HG03457 (cell line): ENCODE measurements at regions not wholly inside any gene's neighbourhood (a gene's known extent, or its start where the extent isn't known, plus 50 kb on each side); places are given as distances from the start of the nearest gene placed in this dataset.

Experiments used
- ATAC-seq: cut with Tn5 transposase; IDR thresholded peaks from one replicate; pipeline ENCODE4 v1.9.1; 2021; ENCODE audit warnings: moderate number of reproducible peaks; ENCODE audit not compliant: unreplicated experiment

DNA sequence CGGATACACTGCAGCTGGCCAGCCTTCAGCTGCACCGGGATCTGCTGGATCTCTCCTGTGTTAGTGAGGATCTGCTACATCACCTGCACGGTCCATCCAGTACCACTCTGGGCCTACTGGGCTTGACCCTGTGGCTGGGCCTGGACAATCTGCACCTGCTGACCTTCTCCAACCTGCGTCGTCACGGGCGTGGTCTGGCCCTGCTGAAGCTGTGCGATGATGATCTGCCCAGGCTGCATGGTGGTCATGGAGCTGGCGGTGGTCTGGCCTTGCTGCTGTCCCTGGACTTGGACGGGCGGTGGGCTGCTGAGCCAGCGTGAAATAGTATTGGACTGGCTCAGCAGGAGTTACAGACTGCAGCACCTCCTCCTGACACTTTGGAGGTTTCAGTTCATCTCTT lies 137.1 kb upstream of the GAS1 start:
- ATAC-seq, result no peak

DNA sequence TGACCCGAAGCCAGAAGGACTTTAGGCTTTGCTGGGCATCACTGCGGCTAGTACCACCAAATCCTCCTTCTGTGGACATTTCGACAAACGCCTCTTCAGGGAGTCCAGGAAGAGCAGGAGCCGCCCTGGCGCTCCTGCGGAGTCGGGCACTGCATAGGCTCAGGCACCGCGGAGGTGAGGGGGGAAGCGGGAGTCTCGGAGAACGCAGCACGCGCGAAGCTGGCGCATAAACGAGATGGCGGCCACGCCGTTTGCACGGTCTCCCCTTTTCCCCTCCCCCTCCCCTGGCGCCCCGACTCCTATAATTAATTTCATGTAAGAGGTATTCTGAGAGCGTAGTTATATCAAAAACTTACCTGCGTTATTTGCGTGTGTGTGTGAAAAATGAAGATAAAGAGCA lies 137.8 kb upstream of the GAS1 start:
- ATAC-seq, result no peak

DNA sequence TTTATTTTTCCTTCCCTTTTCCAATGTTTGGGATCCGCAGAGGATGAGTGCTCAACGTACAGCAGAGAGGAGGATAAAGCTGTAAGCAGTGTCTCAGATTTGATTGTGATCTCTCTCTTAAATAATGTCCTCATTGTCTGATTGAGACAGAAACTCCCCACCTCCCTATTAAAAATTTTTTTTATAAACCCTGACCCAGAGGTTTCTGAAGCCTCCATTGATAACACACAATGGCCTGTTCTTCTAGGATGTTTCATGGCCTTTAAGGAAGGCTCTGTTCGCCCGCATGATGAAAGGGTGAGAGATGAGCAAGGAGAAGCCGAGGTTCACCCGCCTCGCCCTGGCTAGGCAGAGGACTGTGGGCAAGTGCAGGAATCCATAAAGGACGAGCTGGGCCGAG lies 138.2 kb upstream of the GAS1 start:
- no peak for ATAC-seq

DNA sequence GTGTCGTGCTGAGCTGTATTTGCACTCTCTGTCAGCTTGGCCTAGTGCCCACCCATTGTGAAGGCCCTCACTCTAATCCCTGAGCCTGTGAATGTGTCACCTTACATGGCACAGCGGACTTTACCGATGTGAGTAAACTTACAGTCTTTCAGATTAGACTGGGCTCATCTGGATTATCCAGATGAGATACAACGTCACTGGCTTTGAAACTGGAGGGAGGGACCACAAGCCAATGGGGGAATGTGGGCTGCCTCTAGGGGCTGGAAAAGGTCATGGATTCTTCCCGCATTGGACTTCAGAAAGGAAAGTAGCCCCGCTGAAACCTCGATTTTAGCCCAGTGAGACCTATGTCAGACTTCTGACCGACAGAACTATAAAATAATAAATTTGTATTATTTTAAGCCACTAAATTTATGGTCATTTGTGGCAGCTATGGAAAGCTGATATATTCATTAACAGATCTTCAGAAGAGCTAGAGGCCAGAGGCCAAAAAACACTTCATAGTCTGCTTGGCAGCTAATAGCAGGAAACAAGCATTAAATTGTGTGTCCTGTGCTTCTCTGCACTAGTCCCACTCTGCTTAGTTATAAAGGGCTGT lies 139.0 kb upstream of the GAS1 start:
- no peak for ATAC-seq

DNA sequence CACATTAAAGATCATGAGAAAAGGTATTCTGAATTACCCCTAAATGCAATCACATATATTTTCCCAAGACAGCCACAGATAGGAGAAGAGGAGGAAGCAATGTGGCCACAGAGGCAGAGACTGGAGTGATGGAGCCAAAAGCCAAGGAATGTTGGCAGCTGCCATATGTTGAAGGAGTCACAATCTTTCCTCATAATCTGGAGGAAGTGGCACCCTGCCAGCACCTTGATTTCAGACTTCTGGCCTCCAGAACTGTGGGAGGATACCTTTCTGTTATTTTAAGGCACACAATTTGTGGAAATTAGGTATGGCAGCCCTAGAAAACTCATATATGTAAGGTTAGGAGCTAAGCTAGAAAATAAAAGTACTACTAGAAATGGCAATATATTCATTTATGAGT lies 139.9 kb upstream of the GAS1 start:
- ATAC-seq, result no peak

DNA sequence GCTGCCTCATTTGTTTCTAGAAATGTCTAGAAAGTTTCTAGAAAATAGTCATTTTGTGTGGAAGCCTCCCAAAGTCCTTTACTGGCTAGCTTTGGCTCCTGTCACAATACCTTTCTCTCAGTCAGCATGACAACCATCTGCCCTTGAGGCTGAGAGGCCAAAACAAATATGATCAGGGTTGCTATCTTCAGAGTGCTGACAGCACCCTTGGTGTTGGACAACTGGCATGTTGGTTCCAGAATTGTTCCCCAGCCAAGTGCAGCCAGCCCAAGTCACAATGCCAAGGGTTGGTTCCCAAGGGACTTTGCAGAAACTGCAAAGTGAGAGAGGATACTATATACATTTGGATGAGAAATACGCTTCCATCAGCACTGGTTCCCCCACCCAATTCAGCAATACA lies 140.9 kb upstream of the GAS1 start:
- ATAC-seq, result no peak

DNA sequence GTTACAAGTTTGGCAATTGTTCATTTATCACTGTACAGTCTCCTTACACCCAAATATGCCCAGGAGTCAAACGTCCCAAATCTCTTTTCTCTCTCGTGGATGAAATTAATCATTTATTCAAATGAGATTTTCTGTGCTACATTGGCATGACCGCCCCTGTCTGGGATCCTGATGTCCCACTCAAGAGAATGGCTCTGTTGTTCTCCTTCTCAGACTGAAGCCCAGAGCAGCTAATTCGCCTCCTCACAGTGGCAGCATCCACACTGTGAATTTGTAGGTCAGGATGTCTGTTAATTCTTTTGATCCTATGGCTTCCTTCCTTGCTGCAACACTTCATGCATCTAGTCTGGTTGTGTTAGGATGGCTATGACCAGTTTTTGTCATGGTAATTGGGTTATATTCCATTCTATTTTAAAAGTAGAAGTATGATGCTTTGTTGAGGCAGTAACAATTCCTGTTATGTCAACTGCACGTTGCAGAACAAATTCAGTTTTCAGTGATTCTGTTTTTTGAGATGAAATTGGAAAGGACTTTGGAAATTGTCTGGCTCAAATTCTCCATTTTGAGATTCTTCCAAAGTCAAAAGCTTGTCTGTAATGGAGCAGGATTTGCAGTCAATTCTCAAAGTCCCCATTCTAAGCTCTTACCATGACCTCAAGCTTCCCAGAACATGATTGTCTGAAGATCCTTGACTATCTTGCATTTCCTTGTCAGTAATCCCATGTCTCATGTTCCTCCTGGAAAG lies 141.5 kb upstream of the GAS1 start:
- no peak for ATAC-seq

DNA sequence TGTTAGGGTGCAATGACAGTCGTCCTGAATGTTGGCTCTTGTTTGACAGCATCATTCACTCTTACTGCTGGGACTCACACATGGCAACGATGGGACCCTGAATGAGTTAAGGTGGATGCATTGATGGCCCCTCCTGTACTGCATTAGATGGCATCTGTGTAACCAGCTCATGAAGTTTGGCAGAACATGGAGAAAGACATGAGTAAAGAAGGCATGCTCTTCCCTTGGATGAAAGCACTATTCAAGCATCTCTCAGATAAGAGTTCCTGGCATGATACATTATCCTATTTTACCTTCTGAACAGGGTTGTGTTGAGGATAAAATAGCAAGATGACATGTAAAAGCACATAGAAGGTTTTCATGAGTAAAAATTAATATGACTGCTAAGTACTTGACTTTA lies 142.2 kb upstream of the GAS1 start:
- no peak for ATAC-seq

DNA sequence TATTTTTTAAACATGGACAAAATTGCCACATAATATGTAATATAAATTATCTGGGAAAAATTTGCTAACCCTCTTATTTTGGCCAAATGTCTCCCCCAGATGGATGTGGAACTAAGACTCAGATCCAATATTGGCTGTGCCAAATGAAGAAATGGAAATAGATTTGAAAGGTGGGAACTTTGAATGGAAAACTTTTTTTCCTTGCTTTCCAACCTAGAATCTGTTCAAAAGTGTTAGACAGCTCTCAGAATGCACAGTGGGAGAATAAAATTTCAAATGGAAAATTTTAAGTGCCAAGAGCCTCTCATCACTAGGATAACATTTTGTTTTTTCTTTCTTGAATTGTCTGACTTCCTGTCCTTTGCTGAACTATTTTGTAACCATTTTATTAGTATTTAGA lies 142.6 kb upstream of the GAS1 start:
- no peak for ATAC-seq

DNA sequence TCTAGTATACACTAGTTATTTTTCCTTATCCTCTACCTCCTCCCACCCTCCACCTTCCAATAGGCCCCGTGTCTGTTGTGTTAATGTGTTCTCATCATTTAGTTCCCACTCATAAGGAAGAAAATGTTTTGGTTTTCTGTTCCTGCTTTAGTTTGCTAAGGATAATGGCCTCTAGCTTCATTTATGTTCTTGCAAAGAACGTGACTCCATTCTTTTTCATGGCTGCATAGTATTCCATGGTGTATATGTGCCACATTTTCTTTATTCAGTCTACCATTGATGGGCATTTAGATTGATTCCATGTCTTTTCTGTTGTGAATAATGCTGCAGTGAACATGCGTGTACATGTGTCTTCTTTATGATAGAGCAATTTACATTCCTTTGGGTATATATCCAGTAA lies 146.5 kb upstream of the GAS1 start:
- no peak for ATAC-seq

DNA sequence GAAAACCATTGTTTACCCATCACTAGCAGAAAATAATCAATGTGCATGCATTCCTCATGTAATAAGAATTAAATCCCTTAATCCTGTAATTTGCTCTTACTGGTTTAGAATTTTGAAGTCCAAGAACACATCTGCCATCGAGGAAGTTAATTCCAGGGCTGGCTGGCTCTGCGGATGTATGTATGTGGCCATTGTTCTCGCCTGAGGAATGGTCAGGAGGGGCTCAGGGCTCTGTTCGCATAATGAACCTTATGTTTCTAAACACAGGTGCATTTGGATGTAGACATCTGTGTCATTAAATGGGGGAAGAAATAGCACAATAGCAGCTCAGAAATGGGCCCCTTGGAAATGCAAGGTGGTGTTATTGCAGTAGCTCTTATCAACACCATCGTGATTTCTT lies 148.6 kb upstream of the GAS1 start:
- ATAC-seq, result no peak

DNA sequence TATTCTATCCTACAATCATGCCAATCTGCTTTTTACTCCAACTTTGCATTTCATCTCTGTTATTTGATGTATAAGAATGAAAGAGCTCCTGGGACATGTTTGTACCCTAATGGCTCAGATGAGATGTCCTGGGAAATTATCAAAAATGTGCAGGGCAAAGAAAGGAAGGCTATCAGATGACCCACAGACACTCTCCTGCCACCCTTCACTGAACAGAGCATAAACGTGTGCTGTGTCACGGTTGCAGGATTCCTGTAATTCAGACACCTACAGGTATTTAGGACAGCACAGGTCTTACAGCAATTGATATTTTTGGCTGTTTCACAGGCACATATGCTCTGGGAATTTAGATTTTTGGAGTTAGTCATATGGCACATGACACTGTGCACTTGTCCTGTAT lies 149.2 kb upstream of the GAS1 start:
- no peak for ATAC-seq

DNA sequence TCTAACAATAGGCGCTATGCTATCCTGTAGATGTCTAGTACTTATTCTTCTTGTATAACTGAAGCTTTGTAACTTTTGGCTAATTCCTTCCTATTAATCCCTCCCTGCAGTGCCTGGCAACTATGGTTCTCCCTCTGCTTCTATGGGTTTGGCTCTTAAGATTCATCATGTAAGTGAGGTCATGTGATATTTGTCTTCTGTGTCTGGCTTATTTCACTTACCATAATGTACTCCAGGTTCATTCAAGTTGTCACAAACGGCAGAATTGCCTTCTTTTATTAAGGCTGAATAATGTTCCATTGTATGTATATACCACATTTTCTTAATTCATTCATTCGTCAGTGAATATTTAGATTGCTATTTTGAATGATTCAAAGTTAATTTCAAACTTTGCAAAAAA lies 149.9 kb upstream of the GAS1 start:
- ATAC-seq, result no peak

DNA sequence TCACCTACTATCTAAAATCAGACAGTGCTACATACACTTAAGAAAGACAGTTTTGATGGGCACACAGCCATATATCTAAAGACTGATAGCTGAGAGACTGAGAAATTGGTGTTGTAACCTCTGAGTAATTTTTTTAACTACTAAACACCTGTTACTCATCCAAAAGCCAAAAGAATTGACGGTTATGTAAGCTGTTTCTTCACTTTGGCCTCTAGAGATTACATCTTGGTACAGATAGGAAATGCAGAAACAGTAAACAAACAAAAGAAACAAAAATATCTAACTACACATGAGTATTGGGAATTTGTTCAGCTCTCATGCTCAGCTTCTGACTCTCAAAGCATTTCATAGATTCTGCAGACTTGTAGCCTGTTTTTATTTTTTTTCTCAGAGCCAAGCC lies 152.1 kb upstream of the GAS1 start:
- ATAC-seq, result no peak

DNA sequence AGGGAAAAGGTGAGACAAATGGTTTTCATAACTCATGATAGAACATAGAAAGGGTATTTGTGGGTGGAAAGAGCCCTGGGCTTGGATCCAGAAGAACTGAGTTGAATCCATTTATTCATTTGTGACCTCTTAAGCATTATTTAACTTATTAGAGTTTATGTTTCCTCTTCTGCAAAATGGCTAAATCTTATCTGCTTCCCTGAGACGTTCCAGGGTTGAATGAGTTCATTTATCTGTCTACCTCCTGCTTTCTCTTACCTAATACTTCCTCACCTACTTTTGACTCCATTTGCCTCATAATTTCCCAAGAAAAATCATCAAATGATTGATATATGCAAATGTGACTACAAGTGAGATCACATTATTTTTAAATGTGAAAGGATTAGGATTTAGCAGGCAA lies 152.7 kb upstream of the GAS1 start:
- ATAC-seq, result no peak

DNA sequence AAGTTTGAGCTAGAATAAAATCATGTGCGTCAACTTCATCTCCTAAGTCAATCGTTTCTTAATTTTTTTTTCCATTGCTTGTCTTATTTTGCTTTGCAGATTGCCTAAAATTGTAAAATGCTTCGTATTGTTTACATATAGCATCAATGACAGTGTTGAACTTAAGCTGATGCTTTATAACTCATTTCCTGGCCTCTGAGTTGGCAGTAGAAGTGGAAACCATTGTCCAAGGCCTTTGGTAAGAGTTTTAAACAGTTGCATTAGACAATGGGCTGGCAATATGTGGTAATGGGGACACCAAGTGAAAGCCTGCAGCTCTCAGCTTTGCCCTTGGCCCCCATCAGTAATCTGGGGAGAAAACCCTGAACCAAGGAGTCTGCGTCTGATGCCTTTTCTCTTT lies 154.8 kb upstream of the GAS1 start:
- ATAC-seq, result no peak

DNA sequence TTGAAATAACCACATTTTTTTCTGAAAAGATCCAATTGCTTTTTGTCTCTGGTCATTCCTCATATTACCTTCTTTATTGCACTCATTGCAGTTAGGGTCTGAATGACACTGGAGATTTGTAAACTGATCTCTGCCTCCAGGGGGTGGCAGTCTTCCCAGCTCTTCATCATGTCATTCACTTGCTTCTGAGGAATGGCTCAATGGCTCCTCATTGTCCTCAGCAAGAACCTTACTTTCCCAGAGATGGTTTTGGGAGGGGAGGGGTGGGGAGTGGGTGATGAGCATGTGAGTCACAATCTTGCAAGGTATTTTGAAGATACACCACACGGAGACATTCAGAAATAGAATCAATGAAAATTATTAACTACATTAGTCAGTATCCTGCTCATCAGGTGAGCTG lies 159.8 kb upstream of the GAS1 start:
- ATAC-seq, result no peak

DNA sequence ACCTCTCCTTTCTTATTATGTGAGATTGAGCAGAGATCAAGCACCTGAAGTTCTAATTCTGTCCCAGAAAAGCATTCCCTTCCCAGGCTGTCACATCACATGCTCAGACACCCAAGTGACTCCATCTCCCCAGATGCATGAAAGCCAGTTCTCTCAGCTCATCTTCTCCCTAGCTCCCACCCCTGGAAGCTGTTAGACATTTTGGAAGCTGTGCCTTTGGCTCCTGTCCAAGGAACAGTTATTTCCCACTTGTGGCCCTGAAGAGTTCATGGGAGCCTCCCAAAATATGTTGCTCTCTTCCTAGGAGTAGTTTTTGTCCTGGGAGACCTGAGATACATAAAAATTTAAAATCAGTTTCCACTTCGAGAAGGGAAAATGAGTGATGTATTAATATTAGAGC lies 161.4 kb upstream of the GAS1 start:
- ATAC-seq, result no peak

DNA sequence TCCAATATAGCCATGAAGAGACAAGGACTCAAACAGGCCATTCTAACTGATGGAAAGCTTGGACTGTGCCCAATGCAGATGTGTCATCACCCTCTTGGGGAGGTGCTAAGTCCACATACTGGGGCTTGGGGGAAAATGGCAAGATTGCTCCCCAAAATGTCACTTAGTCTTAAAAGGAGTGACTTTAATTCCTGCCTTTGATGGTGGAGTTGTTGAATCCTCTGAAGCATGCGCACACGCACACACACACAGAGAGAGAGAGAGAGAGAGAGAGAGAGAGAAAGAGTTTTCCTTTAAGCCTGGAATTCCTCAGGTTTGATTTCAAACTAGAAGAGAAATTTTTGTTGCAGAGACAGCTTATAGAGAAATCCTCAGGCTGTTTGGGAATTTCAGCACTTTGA lies 161.9 kb upstream of the GAS1 start:
- no peak for ATAC-seq

DNA sequence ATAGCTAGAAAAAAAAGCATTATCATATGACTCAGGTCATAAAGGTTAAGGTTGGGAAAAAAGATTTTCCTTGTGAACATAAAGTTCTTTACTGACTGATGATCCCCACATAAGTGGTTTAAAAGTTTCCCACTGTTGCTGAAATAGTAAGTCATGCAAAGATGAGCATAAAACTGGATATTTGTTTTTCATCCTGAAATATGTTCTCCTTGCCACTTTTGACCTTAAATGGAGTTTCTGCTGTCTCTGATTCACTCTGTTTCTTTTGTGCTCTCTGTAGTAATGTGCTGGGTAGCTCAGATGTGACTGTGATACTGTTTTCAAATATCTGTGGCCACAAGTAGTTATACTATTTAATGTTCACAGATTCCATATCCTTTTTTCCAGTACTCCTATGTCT lies 162.5 kb upstream of the GAS1 start:
- no peak for ATAC-seq

DNA sequence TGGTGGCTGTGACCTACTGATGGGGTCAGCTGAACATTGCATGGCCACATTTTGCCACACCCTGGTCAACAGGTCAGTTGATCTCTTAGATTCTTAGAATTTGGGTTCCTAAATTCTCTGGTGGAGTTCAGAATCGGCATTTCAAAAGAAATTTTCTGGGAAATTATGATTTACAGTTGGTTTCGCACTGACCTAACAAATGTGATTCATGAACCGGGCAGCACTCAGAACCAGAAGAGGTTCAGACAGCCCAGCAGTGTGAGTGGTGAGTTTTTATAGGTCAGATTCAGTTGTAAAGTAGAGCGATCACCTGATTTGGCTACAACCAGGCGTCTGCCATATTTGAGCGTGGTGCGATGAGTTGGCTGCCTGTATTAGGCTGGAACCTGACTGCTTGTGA lies 163.7 kb upstream of the GAS1 start:
- no peak for ATAC-seq

DNA sequence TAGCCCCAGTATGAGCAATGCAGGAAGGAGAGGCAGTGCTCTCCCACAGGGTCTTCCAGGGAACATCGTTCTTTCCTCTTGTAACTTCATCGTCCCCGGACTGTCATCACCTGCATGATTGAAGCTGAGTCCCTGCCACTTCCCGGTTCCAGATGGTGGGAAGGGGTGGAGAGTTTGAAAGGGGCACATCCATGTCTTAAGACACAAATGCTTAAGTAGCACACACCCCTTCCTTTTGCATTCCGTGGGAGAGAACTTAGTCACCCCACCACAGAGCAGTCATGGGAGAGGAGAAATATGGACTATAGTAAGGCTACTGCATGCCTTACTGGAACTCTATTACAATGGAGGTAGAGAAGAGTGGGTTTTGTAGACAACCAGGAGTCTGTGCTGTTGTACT lies 165.3 kb upstream of the GAS1 start:
- no peak for ATAC-seq

DNA sequence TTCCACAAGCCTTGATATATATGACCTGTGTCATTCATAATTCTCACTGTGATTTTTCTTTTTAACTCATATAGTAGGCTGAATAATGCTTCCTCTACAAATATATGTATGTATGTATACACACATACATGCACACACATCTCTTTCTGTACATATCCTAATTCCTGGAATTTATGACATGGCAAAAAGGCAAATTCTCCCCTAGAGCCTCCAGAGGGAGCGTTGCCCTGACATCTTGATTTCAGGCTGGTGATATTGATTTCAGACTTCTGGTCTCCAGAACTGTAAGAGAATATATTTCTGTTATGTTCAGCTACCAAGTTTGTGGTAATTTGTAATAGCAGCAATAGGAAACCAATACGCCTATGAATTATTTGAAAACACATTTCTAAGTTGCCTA lies 166.6 kb upstream of the GAS1 start:
- ATAC-seq, result no peak
